ENCODE measurements at regions not wholly inside any gene's neighbourhood (a gene's known extent, or its start where the extent isn't known, plus 50 kb on each side); places are given as distances from the start of the nearest gene placed in this dataset.

- Histone ChIP-seq H3K4me3 (no peak overlapping the region), H3K27me3 (no peaks in the 10 kb centered on the region), H3K27ac (no peak overlapping the region), H3K9me3 (no peaks in the 10 kb centered on the region), H3K36me3 (no peaks in the 10 kb centered on the region), H3K4me1 (no peaks in the 10 kb centered on the region)
- no peak for ATAC-seq
- 92 to 100% methylated on average over 1 of the region's 1 CpG for WGBS, 2 donors (ENCODE audit: low coverage in 1 of 2)
- TF ChIP-seq EP300 (IDR thresholded peaks at IDR 0.05): no peak
- TF ChIP-seq POLR2AphosphoS5 (IDR thresholded peaks at IDR 0.05): no peak
- TF ChIP-seq POLR2A (IDR thresholded peaks at IDR 0.05): no peak
- TF ChIP-seq, protein P1, sequence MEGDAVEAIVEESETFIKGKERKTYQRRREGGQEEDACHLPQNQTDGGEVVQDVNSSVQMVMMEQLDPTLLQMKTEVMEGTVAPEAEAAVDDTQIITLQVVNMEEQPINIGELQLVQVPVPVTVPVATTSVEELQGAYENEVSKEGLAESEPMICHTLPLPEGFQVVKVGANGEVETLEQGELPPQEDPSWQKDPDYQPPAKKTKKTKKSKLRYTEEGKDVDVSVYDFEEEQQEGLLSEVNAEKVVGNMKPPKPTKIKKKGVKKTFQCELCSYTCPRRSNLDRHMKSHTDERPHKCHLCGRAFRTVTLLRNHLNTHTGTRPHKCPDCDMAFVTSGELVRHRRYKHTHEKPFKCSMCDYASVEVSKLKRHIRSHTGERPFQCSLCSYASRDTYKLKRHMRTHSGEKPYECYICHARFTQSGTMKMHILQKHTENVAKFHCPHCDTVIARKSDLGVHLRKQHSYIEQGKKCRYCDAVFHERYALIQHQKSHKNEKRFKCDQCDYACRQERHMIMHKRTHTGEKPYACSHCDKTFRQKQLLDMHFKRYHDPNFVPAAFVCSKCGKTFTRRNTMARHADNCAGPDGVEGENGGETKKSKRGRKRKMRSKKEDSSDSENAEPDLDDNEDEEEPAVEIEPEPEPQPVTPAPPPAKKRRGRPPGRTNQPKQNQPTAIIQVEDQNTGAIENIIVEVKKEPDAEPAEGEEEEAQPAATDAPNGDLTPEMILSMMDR (IDR thresholded peaks at IDR 0.05): no peak
These were observed 336.4 kb downstream of the HS3ST3B1 start for GRCh38 chr17:14637260-14637659.

- no peak for ATAC-seq
- Histone ChIP-seq H3K27me3 (peaks cover 9% of the 10 kb centered on the region), H3K27ac (no peak overlapping the region), H3K36me3 (no peaks in the 10 kb centered on the region), H3K9me3 (no peaks in the 10 kb centered on the region), H3K4me1 (no peaks in the 10 kb centered on the region), H3K4me3 (no peak overlapping the region)
- no peak for TF ChIP-seq POLR2A (IDR thresholded peaks at IDR 0.05)
- no peak for TF ChIP-seq POLR2AphosphoS5 (IDR thresholded peaks at IDR 0.05)
- TF ChIP-seq, protein P1 (IDR thresholded peaks at IDR 0.05): no peak
- no peak for TF ChIP-seq EP300 (IDR thresholded peaks at IDR 0.05)
- WGBS, 2 donors (ENCODE audit: low coverage in 1 of 2): 86 to 92% methylated on average over 4 of the region's 4 CpGs
These were observed 329.7 kb downstream of the HS3ST3B1 start for GRCh38 chr17:14630621-14631020.

DNA sequence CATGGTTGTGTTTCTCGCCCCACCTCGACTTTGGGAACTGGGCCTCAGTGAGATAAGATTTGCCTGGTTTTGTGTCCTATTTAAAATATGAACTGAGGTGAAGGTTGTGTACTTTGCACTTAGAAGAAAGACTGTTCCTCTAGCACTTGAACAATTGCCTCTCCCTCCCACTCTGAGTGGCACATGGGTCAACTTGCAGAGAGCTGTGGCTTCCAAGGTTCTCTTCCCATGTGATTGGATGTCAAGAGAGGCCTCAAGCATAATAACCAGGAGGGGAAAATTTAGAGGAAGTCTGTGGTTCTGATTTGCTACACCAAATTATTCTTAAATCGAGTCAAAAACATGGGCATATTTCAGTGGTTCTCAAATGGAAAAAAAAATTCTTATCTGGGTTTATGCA lies 329.2 kb downstream of the HS3ST3B1 start:
- no peaks in the 10 kb centered on the region for H3K9me3 ChIP-seq
- 54% methylated on average over 3 of the region's 3 CpGs; no CpG with 5 or more reads in 1 of the 2 donors for WGBS, 2 donors (ENCODE audit: low coverage in 1 of 2)
- no peaks in the 10 kb centered on the region for H3K36me3 ChIP-seq
- H3K4me1 ChIP-seq: no peaks in the 10 kb centered on the region
- H3K27ac ChIP-seq: no peak overlapping the region
- peaks cover 9% of the 10 kb centered on the region for H3K27me3 ChIP-seq
- no peak for ATAC-seq
- TF ChIP-seq, protein P1 (IDR thresholded peaks at IDR 0.05): no peak
- no peak for TF ChIP-seq POLR2A (IDR thresholded peaks at IDR 0.05)
- no peak for TF ChIP-seq POLR2AphosphoS5 (IDR thresholded peaks at IDR 0.05)
- no peak for TF ChIP-seq EP300 (IDR thresholded peaks at IDR 0.05)
- H3K4me3 ChIP-seq: no peak overlapping the region

DNA sequence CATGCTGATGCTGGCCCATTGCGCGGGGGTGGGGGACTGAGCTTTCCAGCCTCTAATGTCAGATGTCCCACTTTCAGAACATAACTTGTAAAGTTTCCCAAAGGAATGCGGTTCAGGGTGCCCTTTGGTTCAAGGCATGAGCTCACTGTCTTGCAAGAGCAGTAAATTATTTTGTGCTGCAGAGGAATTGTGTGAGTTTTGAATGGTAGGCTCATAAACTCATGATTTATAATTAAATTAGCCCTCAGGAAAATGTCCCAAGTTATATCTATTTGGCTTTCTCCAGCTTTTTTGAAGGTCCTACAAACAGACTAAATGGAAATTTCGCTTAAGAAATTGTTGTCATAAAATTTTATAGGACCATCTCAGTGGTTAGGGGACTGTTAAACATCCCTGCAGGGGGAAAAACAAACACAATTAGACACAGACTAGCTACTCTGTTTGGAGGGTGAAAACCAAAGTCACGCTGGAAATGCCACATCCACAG lies 321.8 kb downstream of the HS3ST3B1 start:
- no peak overlapping the region for H3K4me3 ChIP-seq
- no peaks in the 10 kb centered on the region for H3K36me3 ChIP-seq
- H3K9me3 ChIP-seq: no peaks in the 10 kb centered on the region
- no peak for TF ChIP-seq EP300 (IDR thresholded peaks at IDR 0.05)
- TF ChIP-seq, protein P1 (IDR thresholded peaks at IDR 0.05): no peak
- no peak for TF ChIP-seq POLR2AphosphoS5 (IDR thresholded peaks at IDR 0.05)
- TF ChIP-seq POLR2A (IDR thresholded peaks at IDR 0.05): no peak
- no peak overlapping the region for H3K27ac ChIP-seq
- no peak for ATAC-seq
- no peaks in the 10 kb centered on the region for H3K4me1 ChIP-seq
- peaks cover 5% of the 10 kb centered on the region for H3K27me3 ChIP-seq
- 65 to 67% methylated on average over 3 to 5 of the region's 5 CpGs for WGBS, 2 donors (ENCODE audit: low coverage in 1 of 2)

GRCh38 chr17:14621826-14622614 lies 321.1 kb downstream of the HS3ST3B1 start:
- no peak for ATAC-seq
- 51 to 74% methylated on average over 7 to 13 of the region's 13 CpGs for WGBS, 2 donors (ENCODE audit: low coverage in 1 of 2)
- H3K36me3 ChIP-seq: no peaks in the 10 kb centered on the region
- H3K27ac ChIP-seq: no peak overlapping the region
- H3K9me3 ChIP-seq: no peaks in the 10 kb centered on the region
- no peaks in the 10 kb centered on the region for H3K4me1 ChIP-seq
- TF ChIP-seq EP300 (IDR thresholded peaks at IDR 0.05): no peak
- no peak for TF ChIP-seq POLR2A (IDR thresholded peaks at IDR 0.05)
- TF ChIP-seq, protein P1 (IDR thresholded peaks at IDR 0.05): no peak
- no peaks in the 10 kb centered on the region for H3K27me3 ChIP-seq
- no peak overlapping the region for H3K4me3 ChIP-seq
